OCI-LY7 (cell line): ENCODE measurements at regions not wholly inside any gene's neighbourhood (a gene's known extent, or its start where the extent isn't known, plus 50 kb on each side); places are given as distances from the start of the nearest gene placed in this dataset.

ENCODE experiments used
- BruUV-seq: library from RNA; stranded (reverse); fragments of 400-500 nt; replicated peaks from 2 replicates; lab custom pipeline; 2021; lab: Mats Ljungman, UMichigan
- CTCF ChIA-PET: fragments of 300-600 bp; sonication (Branson Sonifier 250); formaldehyde crosslinking; loops from one replicate; lab custom pipeline; 2022; ENCODE audit warnings: antibody characterized with exemption; ENCODE audit not compliant: unreplicated experiment; lab: Charles Lee
- POLR2A ChIA-PET: fragments of 300-600 bp; sonication (Branson Sonifier 250); formaldehyde crosslinking; loops from one replicate; lab custom pipeline; 2022; ENCODE audit warnings: antibody characterized with exemption; lab: Charles Lee
- DNase-seq: peaks from one replicate; pipeline ENCODE4 v3.0.0-alpha.2; 2015; ENCODE audit warnings: low spot score
- H2AFZ ChIP-seq: fragments of 200-600 bp; sonication (generic), shearing (Covaris generic); 2 replicates; pipeline ENCODE4 v1.6.1; 2014; ENCODE audit warnings: mild to moderate bottlenecking, antibody characterized with exemption, low read length, moderate library complexity
- H3K27ac ChIP-seq: fragments of 200-600 bp; sonication (generic); 2 replicates; pipeline ENCODE4 v1.5.1; 2014; ENCODE audit warnings: mixed run types, low read depth, mild to moderate bottlenecking, moderate library complexity, low read length, inconsistent platforms; ENCODE audit not compliant: poor library complexity, severe bottlenecking
- H3K36me3 ChIP-seq: fragments of 200-600 bp; sonication (generic); 2 replicates; pipeline ENCODE4 v1.6.1; 2014; ENCODE audit warnings: mild to moderate bottlenecking, antibody characterized with exemption, low read length, moderate library complexity, mixed read lengths; ENCODE audit not compliant: insufficient read depth
- H3K4me1 ChIP-seq: fragments of 200-600 bp; sonication (generic); 2 replicates; pipeline ENCODE4 v1.5.1; 2014; ENCODE audit warnings: mild to moderate bottlenecking, low read length; ENCODE audit not compliant: insufficient read depth, poor library complexity, severe bottlenecking
- H3K4me2 ChIP-seq: fragments of 200-600 bp; sonication (generic); 2 replicates; pipeline ENCODE4 v1.6.1; 2014; ENCODE audit warnings: mild to moderate bottlenecking, low read length
- H3K4me3 ChIP-seq: fragments of 200-600 bp; sonication (generic); 2 replicates; pipeline ENCODE4 v1.5.1; 2014; ENCODE audit warnings: mild to moderate bottlenecking, low read depth, low read length; ENCODE audit not compliant: poor library complexity, severe bottlenecking
- H3K79me2 ChIP-seq: fragments of 200-600 bp; sonication (generic); 2 replicates; pipeline ENCODE4 v1.6.1; 2016; ENCODE audit warnings: low read depth, mild to moderate bottlenecking, low read length, moderate library complexity, mixed read lengths; ENCODE audit not compliant: insufficient read depth
- H3K9me2 ChIP-seq: fragments of 200-600 bp; sonication (generic); 2 replicates; pipeline ENCODE4 v1.6.1; 2016; ENCODE audit warnings: mild to moderate bottlenecking, low read length, mixed read lengths; ENCODE audit not compliant: insufficient read depth
- H3K9me3 ChIP-seq: fragments of 200-600 bp; sonication (generic); 2 replicates; pipeline ENCODE4 v1.6.1; 2014; ENCODE audit warnings: mild to moderate bottlenecking, mixed run types, low read length, mixed read lengths
- H4K20me1 ChIP-seq: fragments of 200-600 bp; sonication (generic); 2 replicates; pipeline ENCODE4 v1.6.1; 2014; ENCODE audit warnings: mild to moderate bottlenecking, antibody characterized with exemption, low read length, moderate library complexity, mixed read lengths; ENCODE audit not compliant: insufficient read depth
- CTCF ChIP-seq: fragments of 200-600 bp; sonication (generic); conservative IDR thresholded peaks from 2 replicates; pipeline ENCODE4 v1.5.1; 2014; ENCODE audit warnings: mild to moderate bottlenecking, antibody characterized with exemption, low read length, moderate library complexity, mixed read lengths
- EZH2phosphoT487 ChIP-seq: fragments of 200-600 bp; sonication (generic); IDR thresholded peaks from 2 replicates; pipeline ENCODE4 v1.6.1; 2018; ENCODE audit warnings: low read depth, borderline replicate concordance, mild to moderate bottlenecking, mixed run types, antibody characterized with exemption, low read length, moderate library complexity, mixed read lengths
- intact Hi-C: fragments of 100-400 bp; cut with micrococcal nuclease; formaldehyde crosslinking; loops from one replicate; pipeline ENCODE4 v1.10.0; 2022; ENCODE audit not compliant: unreplicated experiment

GRCh38 chr7:17136126-17136525 lies 162.3 kb upstream of the AHR start:
- H3K79me2 ChIP-seq, result no peaks in the 10 kb centered on the region
- ChIA-PET CTCF (no interaction called here), POLR2A (no interaction called here)
- no peak overlapping the region for H2AFZ ChIP-seq
- H3K9me3 ChIP-seq, result no peaks in the 10 kb centered on the region
- BruUV-seq, result no TSS peak
- H3K4me1 ChIP-seq, result no peaks in the 10 kb centered on the region
- no peak for DNase-seq
- H3K27ac ChIP-seq, result no peak overlapping the region
- H4K20me1 ChIP-seq, result no peaks in the 10 kb centered on the region
- H3K9me2 ChIP-seq, result no peaks in the 10 kb centered on the region
- no peaks in the 10 kb centered on the region for H3K36me3 ChIP-seq
- no peak overlapping the region for H3K4me2 ChIP-seq
- no peak overlapping the region for H3K4me3 ChIP-seq
- no peak for TF ChIP-seq CTCF
- TF ChIP-seq EZH2phosphoT487, result no peak
- intact Hi-C loops, result no loop called here

GRCh38 chr7:17139081-17139480 lies 159.4 kb upstream of the AHR start:
- intact Hi-C loops, result no loop called here
- no TSS peak for BruUV-seq
- ChIA-PET POLR2A (interaction anchor here (1.0 kb wide), 1 partner anchor 9 kb away, joined by 5 read pairs; no protein-coding TSS in a partner anchor), CTCF (no interaction called here)
- no peak overlapping the region for H2AFZ ChIP-seq
- TF ChIP-seq EZH2phosphoT487 (no peak), CTCF (no peak)
- no peaks in the 10 kb centered on the region for H3K9me2 ChIP-seq
- H3K79me2 ChIP-seq, result no peaks in the 10 kb centered on the region
- no peak overlapping the region for H3K4me2 ChIP-seq
- H3K4me1 ChIP-seq, result no peaks in the 10 kb centered on the region
- no peak for DNase-seq
- H3K9me3 ChIP-seq, result no peaks in the 10 kb centered on the region
- H3K4me3 ChIP-seq, result no peak overlapping the region
- H3K36me3 ChIP-seq, result no peaks in the 10 kb centered on the region
- no peaks in the 10 kb centered on the region for H4K20me1 ChIP-seq
- H3K27ac ChIP-seq, result no peak overlapping the region

- Histone ChIP-seq H3K9me3 (no peaks in the 10 kb centered on the region), H3K36me3 (no peaks in the 10 kb centered on the region), H3K4me2 (no peak overlapping the region), H4K20me1 (no peaks in the 10 kb centered on the region), H3K4me3 (no peak overlapping the region), H2AFZ (no peak overlapping the region), H3K4me1 (no peaks in the 10 kb centered on the region), H3K79me2 (no peaks in the 10 kb centered on the region), H3K9me2 (no peaks in the 10 kb centered on the region), H3K27ac (no peak overlapping the region)
- intact Hi-C loops, result no loop called here
- ChIA-PET CTCF (no interaction called here), POLR2A (interaction anchor here (0.6 to 1.4 kb wide), 2 partner anchors 14 to 277 kb away, joined by 4 to 8 read pairs; no protein-coding TSS in a partner anchor)
- no TSS peak for BruUV-seq
- TF ChIP-seq CTCF (no peak), EZH2phosphoT487 (no peak)
- no peak for DNase-seq
Observed at GRCh38 chr7:17140406-17140805, 158.0 kb upstream of the AHR start.
